PC-9 (cell line): ENCODE measurements at regions not wholly inside any gene's neighbourhood (a gene's known extent, or its start where the extent isn't known, plus 50 kb on each side); places are given as distances from the start of the nearest gene placed in this dataset.

Experiments used
- CTCF ChIP-seq: fragments of 200-600 bp; sonication (generic); conservative IDR thresholded peaks from 2 replicates; pipeline ENCODE4 v1.6.1; 2017; ENCODE audit warnings: mixed run types, antibody characterized with exemption, mild to moderate bottlenecking, moderate library complexity
- EZH2 ChIP-seq: fragments of 200-600 bp; sonication (generic); IDR thresholded peaks from 2 replicates; pipeline ENCODE4 v1.8.0; 2017; ENCODE audit warnings: antibody characterized with exemption, low read depth

- TF ChIP-seq CTCF (no peak), EZH2 (no peak)
Measured at GRCh38 chr9:13352451-13352979, 73.0 kb upstream of the MPDZ start.
